ENCODE measurements at regions not wholly inside any gene's neighbourhood (a gene's known extent, or its start where the extent isn't known, plus 50 kb on each side); places are given as distances from the start of the nearest gene placed in this dataset.

GRCh38 chr2:118711603-118712002 is 135.8 kb downstream of the EN1 start:
- no peak overlapping the region for H3K27ac ChIP-seq (ENCODE audit: low read depth, low read length)
- H3K36me3 ChIP-seq (ENCODE audit: insufficient read depth, low read length), result no peaks in the 10 kb centered on the region
- no peaks in the 10 kb centered on the region for H3K4me1 ChIP-seq (ENCODE audit: insufficient read depth, low read length)
- no peaks in the 10 kb centered on the region for H4K20me1 ChIP-seq (ENCODE audit: insufficient read depth, low read length)
- no peaks in the 10 kb centered on the region for H3K79me2 ChIP-seq (ENCODE audit: insufficient read depth, low read length)
- no peak for DNase-seq (ENCODE audit: insufficient read length, low spot score, missing footprints)
- H3K9me3 ChIP-seq (ENCODE audit: low read depth, low read length), result no peaks in the 10 kb centered on the region
- no peak overlapping the region for H3K4me3 ChIP-seq (ENCODE audit: insufficient read depth, low read length)
- TF ChIP-seq CTCF (IDR thresholded peaks at IDR 0.05; ENCODE audit: extremely low read depth, low read depth, low read length), result no peak
- H3K27me3 ChIP-seq (ENCODE audit: insufficient read depth, low read length), result no peaks in the 10 kb centered on the region
- H2AFZ ChIP-seq (ENCODE audit: low read length), result no peak overlapping the region
- no peak overlapping the region for H3K4me2 ChIP-seq (ENCODE audit: insufficient read depth, low read length)

GRCh38 chr2:118710481-118710880 is 137.0 kb downstream of the EN1 start:
- no peak overlapping the region for H3K4me3 ChIP-seq (ENCODE audit: insufficient read depth, low read length)
- no peaks in the 10 kb centered on the region for H3K9me3 ChIP-seq (ENCODE audit: low read depth, low read length)
- H4K20me1 ChIP-seq (ENCODE audit: insufficient read depth, low read length), result no peaks in the 10 kb centered on the region
- H3K4me1 ChIP-seq (ENCODE audit: insufficient read depth, low read length), result no peaks in the 10 kb centered on the region
- peaks cover 2% of the 10 kb centered on the region for H3K27me3 ChIP-seq (ENCODE audit: insufficient read depth, low read length)
- no peak for DNase-seq (ENCODE audit: insufficient read length, low spot score, missing footprints)
- H2AFZ ChIP-seq (ENCODE audit: low read length), result no peak overlapping the region
- no peaks in the 10 kb centered on the region for H3K79me2 ChIP-seq (ENCODE audit: insufficient read depth, low read length)
- no peaks in the 10 kb centered on the region for H3K36me3 ChIP-seq (ENCODE audit: insufficient read depth, low read length)
- no peak overlapping the region for H3K27ac ChIP-seq (ENCODE audit: low read depth, low read length)
- TF ChIP-seq CTCF (IDR thresholded peaks at IDR 0.05; ENCODE audit: extremely low read depth, low read depth, low read length), result no peak
- no peak overlapping the region for H3K4me2 ChIP-seq (ENCODE audit: insufficient read depth, low read length)

GRCh38 chr2:118709786-118710185 is 137.7 kb downstream of the EN1 start:
- no peak for DNase-seq (ENCODE audit: insufficient read length, low spot score, missing footprints)
- no peaks in the 10 kb centered on the region for H4K20me1 ChIP-seq (ENCODE audit: insufficient read depth, low read length)
- H3K4me3 ChIP-seq (ENCODE audit: insufficient read depth, low read length), result no peak overlapping the region
- no peaks in the 10 kb centered on the region for H3K9me3 ChIP-seq (ENCODE audit: low read depth, low read length)
- H3K79me2 ChIP-seq (ENCODE audit: insufficient read depth, low read length), result no peaks in the 10 kb centered on the region
- no peak for TF ChIP-seq CTCF (IDR thresholded peaks at IDR 0.05; ENCODE audit: extremely low read depth, low read depth, low read length)
- H3K27me3 ChIP-seq (ENCODE audit: insufficient read depth, low read length), result peaks cover 2% of the 10 kb centered on the region
- no peak overlapping the region for H3K27ac ChIP-seq (ENCODE audit: low read depth, low read length)
- H3K4me1 ChIP-seq (ENCODE audit: insufficient read depth, low read length), result no peaks in the 10 kb centered on the region
- no peaks in the 10 kb centered on the region for H3K36me3 ChIP-seq (ENCODE audit: insufficient read depth, low read length)
- H2AFZ ChIP-seq (ENCODE audit: low read length), result no peak overlapping the region
- no peak overlapping the region for H3K4me2 ChIP-seq (ENCODE audit: insufficient read depth, low read length)

- Histone ChIP-seq H4K20me1 (ENCODE audit: insufficient read depth, low read length) (no peaks in the 10 kb centered on the region), H3K4me1 (ENCODE audit: insufficient read depth, low read length) (no peaks in the 10 kb centered on the region), H3K79me2 (ENCODE audit: insufficient read depth, low read length) (no peaks in the 10 kb centered on the region), H2AFZ (ENCODE audit: low read length) (no peak overlapping the region), H3K9me3 (ENCODE audit: low read depth, low read length) (no peaks in the 10 kb centered on the region), H3K27me3 (ENCODE audit: insufficient read depth, low read length) (peaks cover 2% of the 10 kb centered on the region), H3K27ac (ENCODE audit: low read depth, low read length) (no peak overlapping the region), H3K4me2 (ENCODE audit: insufficient read depth, low read length) (no peak overlapping the region), H3K36me3 (ENCODE audit: insufficient read depth, low read length) (no peaks in the 10 kb centered on the region), H3K4me3 (ENCODE audit: insufficient read depth, low read length) (no peak overlapping the region)
- DNase-seq (ENCODE audit: insufficient read length, low spot score, missing footprints), result no peak
- no peak for TF ChIP-seq CTCF (IDR thresholded peaks at IDR 0.05; ENCODE audit: extremely low read depth, low read depth, low read length)
Measured at GRCh38 chr2:118706844-118707243, 140.6 kb downstream of the EN1 start.
